ENCODE measurements at regions not wholly inside any gene's neighbourhood (a gene's known extent, or its start where the extent isn't known, plus 50 kb on each side); places are given as distances from the start of the nearest gene placed in this dataset.

- no peak overlapping the region for H3K9ac ChIP-seq
- H3K4me3 ChIP-seq (ENCODE audit: low read depth, low read length) = no peak overlapping the region
- H3K27me3 ChIP-seq (ENCODE audit: control insufficient read depth, insufficient read depth, low read length) = no peaks in the 10 kb centered on the region
- no peak overlapping the region for H3K4me2 ChIP-seq (ENCODE audit: low read length)
- no peak overlapping the region for H2AFZ ChIP-seq
- no peaks in the 10 kb centered on the region for H3K4me1 ChIP-seq
- H3K27ac ChIP-seq = no peak overlapping the region
- TF ChIP-seq CTCF (IDR thresholded peaks at IDR 0.05) = no peak
- no peaks in the 10 kb centered on the region for H3K9me3 ChIP-seq (ENCODE audit: control insufficient read depth, low read length)
- no peaks in the 10 kb centered on the region for H3K79me2 ChIP-seq
- no peaks in the 10 kb centered on the region for H3K36me3 ChIP-seq (ENCODE audit: control insufficient read depth, insufficient read depth, low read length)
Observed at GRCh38 chr1:18013216-18013615, 94.4 kb upstream of the IGSF21 start.

GRCh38 chr1:18015719-18016118, 91.9 kb upstream of the IGSF21 start:
- H2AFZ ChIP-seq = no peak overlapping the region
- H3K36me3 ChIP-seq (ENCODE audit: control insufficient read depth, insufficient read depth, low read length) = no peaks in the 10 kb centered on the region
- no peak for TF ChIP-seq CTCF (IDR thresholded peaks at IDR 0.05)
- no peak overlapping the region for H3K9ac ChIP-seq
- H3K4me3 ChIP-seq (ENCODE audit: low read depth, low read length) = no peak overlapping the region
- H3K79me2 ChIP-seq = no peaks in the 10 kb centered on the region
- H3K27ac ChIP-seq = no peak overlapping the region
- H3K9me3 ChIP-seq (ENCODE audit: control insufficient read depth, low read length) = no peaks in the 10 kb centered on the region
- H3K4me2 ChIP-seq (ENCODE audit: low read length) = no peak overlapping the region
- H3K4me1 ChIP-seq = no peaks in the 10 kb centered on the region
- no peaks in the 10 kb centered on the region for H3K27me3 ChIP-seq (ENCODE audit: control insufficient read depth, insufficient read depth, low read length)

GRCh38 chr1:18018366-18018765, 89.2 kb upstream of the IGSF21 start:
- Histone ChIP-seq H3K79me2 (no peaks in the 10 kb centered on the region), H3K9ac (no peak overlapping the region), H3K36me3 (ENCODE audit: control insufficient read depth, insufficient read depth, low read length) (no peaks in the 10 kb centered on the region), H3K4me3 (ENCODE audit: low read depth, low read length) (no peak overlapping the region), H3K27me3 (ENCODE audit: control insufficient read depth, insufficient read depth, low read length) (no peaks in the 10 kb centered on the region), H3K4me2 (ENCODE audit: low read length) (no peak overlapping the region), H3K9me3 (ENCODE audit: control insufficient read depth, low read length) (no peaks in the 10 kb centered on the region), H2AFZ (no peak overlapping the region), H3K27ac (no peak overlapping the region), H3K4me1 (no peaks in the 10 kb centered on the region)
- no peak for TF ChIP-seq CTCF (IDR thresholded peaks at IDR 0.05)

- TF ChIP-seq CTCF (IDR thresholded peaks at IDR 0.05) = no peak
- Histone ChIP-seq H3K27me3 (ENCODE audit: control insufficient read depth, insufficient read depth, low read length) (no peaks in the 10 kb centered on the region), H3K9ac (no peak overlapping the region), H3K4me3 (ENCODE audit: low read depth, low read length) (no peak overlapping the region), H3K4me2 (ENCODE audit: low read length) (no peak overlapping the region), H3K27ac (no peak overlapping the region), H3K4me1 (no peaks in the 10 kb centered on the region), H2AFZ (no peak overlapping the region), H3K9me3 (ENCODE audit: control insufficient read depth, low read length) (no peaks in the 10 kb centered on the region), H3K79me2 (no peaks in the 10 kb centered on the region), H3K36me3 (ENCODE audit: control insufficient read depth, insufficient read depth, low read length) (no peaks in the 10 kb centered on the region)
Observed at GRCh38 chr1:18020021-18020817, 87.4 kb upstream of the IGSF21 start.

GRCh38 chr1:18021242-18021641, 86.4 kb upstream of the IGSF21 start:
- no peaks in the 10 kb centered on the region for H3K4me1 ChIP-seq
- H3K4me2 ChIP-seq (ENCODE audit: low read length) = no peak overlapping the region
- no peaks in the 10 kb centered on the region for H3K79me2 ChIP-seq
- H3K9me3 ChIP-seq (ENCODE audit: control insufficient read depth, low read length) = no peaks in the 10 kb centered on the region
- H3K27ac ChIP-seq = no peak overlapping the region
- no peak overlapping the region for H2AFZ ChIP-seq
- H3K9ac ChIP-seq = no peak overlapping the region
- no peaks in the 10 kb centered on the region for H3K27me3 ChIP-seq (ENCODE audit: control insufficient read depth, insufficient read depth, low read length)
- no peaks in the 10 kb centered on the region for H3K36me3 ChIP-seq (ENCODE audit: control insufficient read depth, insufficient read depth, low read length)
- H3K4me3 ChIP-seq (ENCODE audit: low read depth, low read length) = no peak overlapping the region
- TF ChIP-seq CTCF (IDR thresholded peaks at IDR 0.05) = no peak

Data from parathyroid adenoma (tissue), 2 donors.